Activated CD4-positive, alpha-beta T cell treated with anti-CD3 and anti-CD28 coated beads, Interleukin-2, amount 10 ng/mL, durations not matched to agents 7 days and 5 days (primary cell): ENCODE measurements at regions not wholly inside any gene's neighbourhood (a gene's known extent, or its start where the extent isn't known, plus 50 kb on each side); places are given as distances from the start of the nearest gene placed in this dataset.
"Not testable (repeated sequence)": the region's sequence is repeated elsewhere in the genome, so short reads cannot be mapped to it uniquely, and the experiment has no call there.

Experiments
- CTCF ChIA-PET: fragments of 350-600 bp; sonication (Branson Sonifier 250); formaldehyde crosslinking; loops from one replicate; lab custom pipeline; 2021; ENCODE audit warnings: antibody characterized with exemption; lab: Charles Lee
- POLR2A ChIA-PET: fragments of 350-600 bp; sonication (Branson Sonifier 250); formaldehyde crosslinking; loops from one replicate; lab custom pipeline; 2021; ENCODE audit warnings: antibody characterized with exemption; lab: Charles Lee
- DNase-seq: peaks from one replicate; pipeline ENCODE4 v3.0.0-alpha.2; 2020
- H3K27ac Mint-ChIP-seq: one replicate; pipeline ENCODE4 v1.8.0; 2021; ENCODE audit warnings: mild to moderate bottlenecking, moderate library complexity, mixed read lengths
- H3K27me3 Mint-ChIP-seq: one replicate; pipeline ENCODE4 v1.8.0; 2021; ENCODE audit warnings: mixed read lengths
- H3K36me3 Mint-ChIP-seq: one replicate; pipeline ENCODE4 v1.8.0; 2021; ENCODE audit warnings: low read depth, mixed read lengths
- H3K4me1 Mint-ChIP-seq: one replicate; pipeline ENCODE4 v1.8.0; 2021; ENCODE audit warnings: mixed read lengths
- H3K4me3 Mint-ChIP-seq: one replicate; pipeline ENCODE4 v1.8.0; 2021; ENCODE audit warnings: mild to moderate bottlenecking, moderate library complexity, mixed read lengths
- H3K9me3 Mint-ChIP-seq: one replicate; pipeline ENCODE4 v1.8.0; 2021; ENCODE audit warnings: mixed read lengths

DNA sequence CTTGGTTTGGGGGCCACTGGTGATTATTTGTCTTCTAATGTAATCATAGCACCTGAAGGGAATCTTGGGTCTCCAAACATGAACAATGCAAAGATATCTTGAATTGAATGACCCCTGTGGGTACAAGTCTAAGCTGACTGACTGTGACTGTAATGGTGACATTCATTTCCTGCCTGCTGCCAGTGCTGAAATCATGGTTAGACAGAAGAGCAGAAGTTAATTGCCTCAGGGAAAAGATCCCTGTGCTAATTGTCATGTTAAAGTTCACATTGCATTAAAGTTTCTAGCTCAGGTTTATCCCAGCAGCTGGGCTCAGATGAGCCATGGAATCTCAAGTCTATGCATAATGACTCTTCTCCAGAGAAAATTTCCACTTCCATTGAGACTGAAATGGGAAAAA is 772.0 kb downstream of the ETS1 start:
- Mint-ChIP-seq H3K4me1 (no peaks in the 10 kb centered on the region), H3K36me3 (no peaks in the 10 kb centered on the region), H3K27me3 (peaks cover 4% of the 10 kb centered on the region), H3K27ac (no peak overlapping the region), H3K9me3 (no peaks in the 10 kb centered on the region), H3K4me3 (no peak overlapping the region)
- POLR2A ChIA-PET: no interaction called here
- DNase-seq: no peak
- CTCF ChIA-PET: no interaction called here

DNA sequence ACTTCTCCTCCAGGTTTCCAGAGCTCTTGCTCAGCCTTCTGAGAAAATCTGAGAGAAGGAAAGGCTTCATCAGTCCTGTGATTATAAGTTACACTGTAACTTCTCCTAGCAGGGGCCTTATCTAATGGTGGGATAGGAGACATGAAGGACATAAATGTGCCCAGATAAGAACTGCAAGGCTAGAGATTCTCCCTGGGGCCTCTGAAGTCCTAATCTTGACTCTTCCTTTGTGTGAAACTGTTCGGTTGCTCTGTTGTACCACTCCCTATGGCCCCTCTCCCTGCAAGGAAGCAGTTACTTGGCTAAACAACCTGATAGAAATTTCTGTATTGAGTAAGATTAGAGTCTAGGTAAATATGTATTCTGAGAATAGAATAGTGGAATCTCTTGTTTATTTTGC is 780.9 kb downstream of the ETS1 start:
- CTCF ChIA-PET: no interaction called here
- H3K4me1 Mint-ChIP-seq: no peaks in the 10 kb centered on the region
- H3K4me3 Mint-ChIP-seq: no peak overlapping the region
- no peaks in the 10 kb centered on the region for H3K9me3 Mint-ChIP-seq
- POLR2A ChIA-PET: no interaction called here
- H3K27ac Mint-ChIP-seq: no peak overlapping the region
- no peak for DNase-seq
- peaks cover 6% of the 10 kb centered on the region for H3K27me3 Mint-ChIP-seq
- no peaks in the 10 kb centered on the region for H3K36me3 Mint-ChIP-seq

GRCh38 chr11:127805771-127806170 is 781.6 kb downstream of the ETS1 start:
- no peak for DNase-seq
- H3K27me3 Mint-ChIP-seq: peaks cover 4% of the 10 kb centered on the region
- H3K27ac Mint-ChIP-seq: no peak overlapping the region
- H3K4me3 Mint-ChIP-seq: no peak overlapping the region
- ChIA-PET CTCF (no interaction called here), POLR2A (no interaction called here)
- H3K4me1 Mint-ChIP-seq: no peaks in the 10 kb centered on the region
- H3K9me3 Mint-ChIP-seq: no peaks in the 10 kb centered on the region
- no peaks in the 10 kb centered on the region for H3K36me3 Mint-ChIP-seq

GRCh38 chr11:127804747-127805400 is 782.5 kb downstream of the ETS1 start:
- no peak for DNase-seq
- no peaks in the 10 kb centered on the region for H3K9me3 Mint-ChIP-seq
- no peak overlapping the region for H3K4me3 Mint-ChIP-seq
- H3K36me3 Mint-ChIP-seq: no peaks in the 10 kb centered on the region
- H3K4me1 Mint-ChIP-seq: no peaks in the 10 kb centered on the region
- ChIA-PET CTCF (no interaction called here), POLR2A (no interaction called here)
- H3K27me3 Mint-ChIP-seq: peaks cover 2% of the 10 kb centered on the region
- H3K27ac Mint-ChIP-seq: no peak overlapping the region

- CTCF ChIA-PET: no interaction called here
These were observed 783.6 kb downstream of the ETS1 start for GRCh38 chr11:127803755-127804154.

GRCh38 chr11:127800989-127801688 is 786.2 kb downstream of the ETS1 start:
- Mint-ChIP-seq H3K27me3 (peaks cover 2% of the 10 kb centered on the region), H3K4me1 (no peaks in the 10 kb centered on the region), H3K4me3 (no peak overlapping the region), H3K9me3 (no peaks in the 10 kb centered on the region), H3K27ac (no peak overlapping the region), H3K36me3 (no peaks in the 10 kb centered on the region)
- ChIA-PET POLR2A (no interaction called here), CTCF (no interaction called here)
- no peak for DNase-seq

More at GRCh38 chr11:127803755-127804154, 783.6 kb downstream of the ETS1 start:
- peaks cover 2% of the 10 kb centered on the region for H3K27me3 Mint-ChIP-seq
- no peak overlapping the region for H3K27ac Mint-ChIP-seq
- POLR2A ChIA-PET: no interaction called here
- no peak overlapping the region for H3K4me3 Mint-ChIP-seq
- H3K36me3 Mint-ChIP-seq: no peaks in the 10 kb centered on the region
- H3K4me1 Mint-ChIP-seq: no peaks in the 10 kb centered on the region
- no peaks in the 10 kb centered on the region for H3K9me3 Mint-ChIP-seq
- no peak for DNase-seq

DNA sequence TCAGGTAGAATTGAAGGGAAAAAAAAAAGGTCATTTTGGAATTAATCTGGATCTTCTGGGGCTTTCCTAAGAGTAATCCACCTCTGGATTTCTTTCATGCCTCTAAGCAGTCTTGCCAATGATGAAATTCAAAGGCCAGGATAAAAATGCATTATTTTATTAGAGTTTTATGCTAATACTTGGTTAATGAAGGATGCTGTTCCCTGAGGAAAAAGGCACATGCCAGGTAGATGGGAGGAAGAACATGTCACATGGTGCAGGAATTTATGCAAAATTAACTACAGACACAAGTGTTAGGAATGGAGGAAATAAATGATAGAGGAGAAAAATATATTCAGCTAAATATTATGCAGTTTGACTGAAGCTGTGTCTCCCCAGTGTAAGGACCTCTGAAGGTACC is 792.0 kb downstream of the ETS1 start:
- CTCF ChIA-PET: no interaction called here
- Mint-ChIP-seq H3K36me3 (no peaks in the 10 kb centered on the region), H3K4me1 (no peaks in the 10 kb centered on the region), H3K27me3 (no peaks in the 10 kb centered on the region), H3K9me3 (no peaks in the 10 kb centered on the region), H3K4me3 (no peak overlapping the region), H3K27ac (no peak overlapping the region)
- POLR2A ChIA-PET: no interaction called here
- no peak for DNase-seq

GRCh38 chr11:127791844-127792243 is 791.3 kb upstream of the KIRREL3 start:
- ChIA-PET POLR2A (no interaction called here), CTCF (no interaction called here)
- H3K27me3 Mint-ChIP-seq: no peaks in the 10 kb centered on the region
- H3K9me3 Mint-ChIP-seq: no peaks in the 10 kb centered on the region
- H3K27ac Mint-ChIP-seq: no peak overlapping the region
- no peak overlapping the region for H3K4me3 Mint-ChIP-seq
- H3K36me3 Mint-ChIP-seq: no peaks in the 10 kb centered on the region
- DNase-seq: no peak
- H3K4me1 Mint-ChIP-seq: no peaks in the 10 kb centered on the region

DNA sequence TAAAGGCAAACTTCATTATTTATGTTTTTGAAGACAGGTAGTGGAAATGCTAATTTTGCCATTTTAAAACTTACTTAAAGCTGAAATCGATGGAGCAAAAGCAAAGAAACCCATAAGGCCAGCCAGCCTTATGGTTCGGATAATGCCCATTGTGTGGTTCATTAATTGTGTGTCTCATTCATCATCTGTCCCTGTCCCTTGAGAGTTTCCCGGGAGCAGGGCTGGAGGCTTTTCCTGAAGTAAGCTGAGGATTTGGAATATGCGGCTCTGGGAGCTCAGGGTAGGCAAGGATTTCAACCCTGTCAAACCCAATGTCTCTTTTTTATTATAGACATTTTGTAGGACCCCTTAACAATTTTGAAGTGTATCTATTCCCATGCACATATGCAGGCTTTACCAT is 790.0 kb upstream of the KIRREL3 start:
- Mint-ChIP-seq H3K4me1 (no peaks in the 10 kb centered on the region), H3K27ac (no peak overlapping the region), H3K9me3 (no peaks in the 10 kb centered on the region), H3K36me3 (no peaks in the 10 kb centered on the region), H3K27me3 (no peaks in the 10 kb centered on the region), H3K4me3 (no peak overlapping the region)
- CTCF ChIA-PET: interaction anchor here (0.6 kb wide), 1 partner anchor 150 kb away, joined by 6 read pairs; no protein-coding TSS in a partner anchor
- POLR2A ChIA-PET: no interaction called here
- no peak for DNase-seq

- ChIA-PET CTCF (no interaction called here), POLR2A (no interaction called here)
- no peaks in the 10 kb centered on the region for H3K9me3 Mint-ChIP-seq
- no peak for DNase-seq
- H3K4me1 Mint-ChIP-seq: no peaks in the 10 kb centered on the region
- no peak overlapping the region for H3K4me3 Mint-ChIP-seq
- H3K27ac Mint-ChIP-seq: no peak overlapping the region
- H3K36me3 Mint-ChIP-seq: no peaks in the 10 kb centered on the region
- H3K27me3 Mint-ChIP-seq: no peaks in the 10 kb centered on the region
These were observed 789.4 kb upstream of the KIRREL3 start for GRCh38 chr11:127789927-127790326.

DNA sequence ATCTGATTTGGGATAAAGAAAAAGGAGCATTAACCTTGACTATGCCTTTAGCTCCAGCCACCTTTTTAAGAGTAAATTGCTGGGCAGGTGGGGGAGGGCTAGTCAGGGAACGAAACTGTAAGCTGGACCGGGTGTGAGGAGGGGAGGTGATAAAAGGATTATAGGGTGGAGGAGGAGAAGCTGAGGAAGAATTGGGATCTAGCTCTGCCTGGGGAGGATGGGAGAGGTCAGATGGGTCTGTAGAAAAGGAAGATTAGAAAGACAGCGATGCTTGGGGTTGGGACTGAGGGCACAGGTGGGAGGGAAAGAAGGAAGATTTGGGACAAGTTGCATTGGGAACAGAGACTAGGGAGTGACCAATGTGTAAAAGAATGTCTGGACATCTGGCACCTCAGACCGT is 772.4 kb upstream of the KIRREL3 start:
- H3K9me3 Mint-ChIP-seq, H3K4me3 Mint-ChIP-seq, H3K27ac Mint-ChIP-seq, POLR2A ChIA-PET, CTCF ChIA-PET, H3K36me3 Mint-ChIP-seq, H3K27me3 Mint-ChIP-seq, H3K4me1 Mint-ChIP-seq, DNase-seq: not testable (repeated sequence)

DNA sequence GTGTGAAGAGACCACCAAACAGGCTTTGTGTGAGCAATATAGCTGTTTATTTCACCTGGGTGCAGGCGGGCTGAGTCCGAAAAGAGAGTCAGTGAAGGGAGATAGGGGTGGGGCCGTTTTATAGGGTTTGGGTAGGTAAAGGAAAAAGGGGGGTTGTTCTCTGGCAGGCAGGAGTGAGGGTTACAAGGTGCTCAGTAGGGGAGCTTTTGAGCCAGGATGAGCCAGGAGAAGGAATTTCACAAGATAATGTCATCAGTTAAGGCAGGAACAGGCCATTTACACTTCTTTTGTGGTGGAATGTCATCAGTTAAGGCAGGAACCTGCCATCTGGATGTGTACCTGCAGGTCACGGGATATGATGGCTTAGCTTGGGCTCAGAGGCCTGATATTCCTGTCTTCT is 768.4 kb upstream of the KIRREL3 start:
- CTCF ChIA-PET, H3K4me1 Mint-ChIP-seq, H3K36me3 Mint-ChIP-seq, H3K27me3 Mint-ChIP-seq, H3K9me3 Mint-ChIP-seq, H3K4me3 Mint-ChIP-seq, H3K27ac Mint-ChIP-seq, POLR2A ChIA-PET, DNase-seq: not testable (repeated sequence)

GRCh38 chr11:127766734-127767133 is 766.2 kb upstream of the KIRREL3 start:
- POLR2A ChIA-PET: no interaction called here
- no peaks in the 10 kb centered on the region for H3K4me1 Mint-ChIP-seq
- no peak overlapping the region for H3K27ac Mint-ChIP-seq
- no peak overlapping the region for H3K4me3 Mint-ChIP-seq
- no peak for DNase-seq
- CTCF ChIA-PET: no interaction called here
- no peaks in the 10 kb centered on the region for H3K9me3 Mint-ChIP-seq
- H3K36me3 Mint-ChIP-seq: no peaks in the 10 kb centered on the region
- no peaks in the 10 kb centered on the region for H3K27me3 Mint-ChIP-seq
